HepG2 (cell line): ENCODE measurements at regions not wholly inside any gene's neighbourhood (a gene's known extent, or its start where the extent isn't known, plus 50 kb on each side); places are given as distances from the start of the nearest gene placed in this dataset.

Experiments
- ARNT ChIP-seq: fragments of 450-650 bp; IDR thresholded peaks from 2 replicates; pipeline ENCODE4 v1.6.1; 2017
- CBX1 ChIP-seq: IDR thresholded peaks from one replicate; pipeline ENCODE4 v1.6.1; 2016; ENCODE audit warnings: antibody characterized with exemption, low read depth
- KDM5B ChIP-seq: sonication (generic); formaldehyde crosslinking; IDR thresholded peaks from 2 replicates; pipeline ENCODE4 v1.4.0; 2020; ENCODE audit warnings: missing genetic modification reagents, mild to moderate bottlenecking, borderline replicate concordance
- POLR2AphosphoS5 ChIP-seq: IDR thresholded peaks from 2 replicates; pipeline ENCODE4 v1.6.1; 2012; ENCODE audit warnings: low read depth, low read length
- TF ChIP-seq, protein P1 (sequence below): sonication (generic); formaldehyde crosslinking; IDR thresholded peaks from 2 replicates; pipeline ENCODE4 v1.5.0; 2020; ENCODE audit warnings: mild to moderate bottlenecking, missing genetic modification reagents, moderate library complexity

GRCh38 chr7:50849991-50850390, 67.3 kb upstream of the GRB10 start:
- TF ChIP-seq ARNT (no peak), CBX1 (no peak), KDM5B (CRISPR knock-in tag) (no peak), POLR2AphosphoS5 (no peak)
- TF ChIP-seq, protein P1, sequence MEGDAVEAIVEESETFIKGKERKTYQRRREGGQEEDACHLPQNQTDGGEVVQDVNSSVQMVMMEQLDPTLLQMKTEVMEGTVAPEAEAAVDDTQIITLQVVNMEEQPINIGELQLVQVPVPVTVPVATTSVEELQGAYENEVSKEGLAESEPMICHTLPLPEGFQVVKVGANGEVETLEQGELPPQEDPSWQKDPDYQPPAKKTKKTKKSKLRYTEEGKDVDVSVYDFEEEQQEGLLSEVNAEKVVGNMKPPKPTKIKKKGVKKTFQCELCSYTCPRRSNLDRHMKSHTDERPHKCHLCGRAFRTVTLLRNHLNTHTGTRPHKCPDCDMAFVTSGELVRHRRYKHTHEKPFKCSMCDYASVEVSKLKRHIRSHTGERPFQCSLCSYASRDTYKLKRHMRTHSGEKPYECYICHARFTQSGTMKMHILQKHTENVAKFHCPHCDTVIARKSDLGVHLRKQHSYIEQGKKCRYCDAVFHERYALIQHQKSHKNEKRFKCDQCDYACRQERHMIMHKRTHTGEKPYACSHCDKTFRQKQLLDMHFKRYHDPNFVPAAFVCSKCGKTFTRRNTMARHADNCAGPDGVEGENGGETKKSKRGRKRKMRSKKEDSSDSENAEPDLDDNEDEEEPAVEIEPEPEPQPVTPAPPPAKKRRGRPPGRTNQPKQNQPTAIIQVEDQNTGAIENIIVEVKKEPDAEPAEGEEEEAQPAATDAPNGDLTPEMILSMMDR (CRISPR knock-in tag), result no peak
